ENCODE measurements at regions not wholly inside any gene's neighbourhood (a gene's known extent, or its start where the extent isn't known, plus 50 kb on each side); places are given as distances from the start of the nearest gene placed in this dataset.

DNA sequence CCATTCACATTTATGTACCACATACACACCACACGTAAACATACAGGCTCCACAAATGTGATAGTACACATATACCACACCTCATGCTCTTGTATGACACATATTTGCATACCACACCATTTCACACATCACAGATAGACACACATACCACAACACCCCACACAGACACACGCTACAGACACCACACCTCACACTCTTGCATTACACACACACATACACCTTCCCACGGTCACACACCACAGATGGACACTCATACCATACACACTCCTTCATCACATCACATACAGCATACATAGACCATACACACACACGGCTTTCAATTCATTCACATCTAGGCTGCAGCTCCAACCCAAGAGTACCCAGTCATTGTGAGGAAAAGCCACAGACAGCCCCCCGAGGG is 222.5 kb upstream of the RPL34 start:
- TF ChIP-seq, protein P1, sequence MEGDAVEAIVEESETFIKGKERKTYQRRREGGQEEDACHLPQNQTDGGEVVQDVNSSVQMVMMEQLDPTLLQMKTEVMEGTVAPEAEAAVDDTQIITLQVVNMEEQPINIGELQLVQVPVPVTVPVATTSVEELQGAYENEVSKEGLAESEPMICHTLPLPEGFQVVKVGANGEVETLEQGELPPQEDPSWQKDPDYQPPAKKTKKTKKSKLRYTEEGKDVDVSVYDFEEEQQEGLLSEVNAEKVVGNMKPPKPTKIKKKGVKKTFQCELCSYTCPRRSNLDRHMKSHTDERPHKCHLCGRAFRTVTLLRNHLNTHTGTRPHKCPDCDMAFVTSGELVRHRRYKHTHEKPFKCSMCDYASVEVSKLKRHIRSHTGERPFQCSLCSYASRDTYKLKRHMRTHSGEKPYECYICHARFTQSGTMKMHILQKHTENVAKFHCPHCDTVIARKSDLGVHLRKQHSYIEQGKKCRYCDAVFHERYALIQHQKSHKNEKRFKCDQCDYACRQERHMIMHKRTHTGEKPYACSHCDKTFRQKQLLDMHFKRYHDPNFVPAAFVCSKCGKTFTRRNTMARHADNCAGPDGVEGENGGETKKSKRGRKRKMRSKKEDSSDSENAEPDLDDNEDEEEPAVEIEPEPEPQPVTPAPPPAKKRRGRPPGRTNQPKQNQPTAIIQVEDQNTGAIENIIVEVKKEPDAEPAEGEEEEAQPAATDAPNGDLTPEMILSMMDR (IDR thresholded peaks at IDR 0.05 in 8 of 11, conservative IDR thresholded peaks at IDR 0.05 in 3 of 11): no peak
- TF ChIP-seq POLR2AphosphoS5 (IDR thresholded peaks at IDR 0.05) (no peak), POLR2A (IDR thresholded peaks at IDR 0.05) (no peak)
